Fibroblast of lung (primary cell): ENCODE measurements at regions not wholly inside any gene's neighbourhood (a gene's known extent, or its start where the extent isn't known, plus 50 kb on each side); places are given as distances from the start of the nearest gene placed in this dataset.
"Not testable (repeated sequence)": the region's sequence is repeated elsewhere in the genome, so short reads cannot be mapped to it uniquely, and the experiment has no call there.

Source experiments
- CTCF ChIP-seq, 2 donors: IDR thresholded peaks in 1 of 2; conservative IDR thresholded peaks in 1 of 2; 1 replicate in 1 of 2; 2 replicates in 1 of 2; pipeline ENCODE4 v1.5.1; 2011 to 2012; ENCODE audit warnings: low read length in 2 of 2, control low read depth in 1 of 2, inconsistent platforms in 1 of 2, low read depth in 1 of 2, mild to moderate bottlenecking in 1 of 2
- EZH2 ChIP-seq: IDR thresholded peaks from 2 replicates; pipeline ENCODE4 v1.5.1; 2012; ENCODE audit warnings: low read length, control low read depth, mild to moderate bottlenecking; ENCODE audit errors: missing control alignments

GRCh38 chr19:27708986-27709385 lies 1504.0 kb downstream of the UQCRFS1 start:
- TF ChIP-seq CTCF (conservative IDR thresholded peaks at IDR 0.05 in 1 of 2, IDR thresholded peaks at IDR 0.05 in 1 of 2; ENCODE audit: low read depth in 1 of 2, low read length in 2 of 2); EZH2: not testable (repeated sequence)
